Right kidney (tissue), 1 donor: ENCODE measurements at regions not wholly inside any gene's neighbourhood (a gene's known extent, or its start where the extent isn't known, plus 50 kb on each side); places are given as distances from the start of the nearest gene placed in this dataset.
"Not testable (repeated sequence)": the region's sequence is repeated elsewhere in the genome, so short reads cannot be mapped to it uniquely, and the experiment has no call there.

Experiments
- DNase-seq: peaks from one replicate; pipeline ENCODE4 v3.0.0-alpha.2; 2016

GRCh38 chr2:129015397-129016285, 697.0 kb upstream of the HS6ST1 start:
- DNase-seq: no peak

DNA sequence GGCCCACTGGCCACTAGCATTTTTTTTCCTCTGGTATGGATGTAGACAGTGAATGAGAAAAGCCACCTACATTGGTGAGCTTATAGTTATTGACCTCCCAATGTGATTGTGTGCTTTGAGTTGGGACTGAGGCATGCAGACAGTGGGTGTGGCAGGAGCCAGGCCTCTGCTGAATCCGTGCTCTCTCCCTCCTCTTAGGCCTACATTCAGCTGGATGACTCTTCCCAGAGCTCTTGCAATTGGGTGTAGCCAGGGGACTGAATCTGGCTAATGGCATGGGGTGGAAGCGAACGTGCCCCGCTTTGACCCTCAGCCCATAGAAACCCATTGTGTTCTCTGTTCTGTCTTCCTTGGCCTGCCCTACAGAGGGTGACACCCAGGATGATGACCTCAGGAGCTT, 698.3 kb upstream of the HS6ST1 start:
- DNase-seq: no peak

GRCh38 chr2:129024796-129025195, 706.1 kb upstream of the HS6ST1 start:
- no peak for DNase-seq

DNA sequence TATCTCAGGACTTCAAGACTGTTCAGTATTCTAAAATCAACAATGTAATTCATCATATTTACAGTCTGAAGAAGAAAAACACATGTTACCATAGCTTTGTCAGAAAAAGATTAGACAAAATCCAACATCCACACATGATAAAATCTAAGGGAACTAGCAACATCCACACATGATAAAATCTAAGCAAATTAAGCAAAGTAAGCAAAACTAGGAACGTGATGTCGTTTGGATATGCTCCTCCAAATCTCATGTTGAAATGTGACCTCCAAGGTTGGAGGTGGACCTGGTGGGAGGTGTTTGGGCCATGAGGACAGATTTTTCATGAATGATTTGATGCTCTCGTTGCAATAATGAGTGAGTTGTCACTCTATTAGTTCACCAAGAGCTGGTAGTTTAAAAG, 717.3 kb upstream of the HS6ST1 start:
- no peak for DNase-seq

- not testable (repeated sequence) for DNase-seq
These were observed 725.0 kb upstream of the HS6ST1 start for GRCh38 chr2:129043677-129044076.

- not testable (repeated sequence) for DNase-seq
These were observed 727.8 kb upstream of the HS6ST1 start for GRCh38 chr2:129046475-129046874.

DNA sequence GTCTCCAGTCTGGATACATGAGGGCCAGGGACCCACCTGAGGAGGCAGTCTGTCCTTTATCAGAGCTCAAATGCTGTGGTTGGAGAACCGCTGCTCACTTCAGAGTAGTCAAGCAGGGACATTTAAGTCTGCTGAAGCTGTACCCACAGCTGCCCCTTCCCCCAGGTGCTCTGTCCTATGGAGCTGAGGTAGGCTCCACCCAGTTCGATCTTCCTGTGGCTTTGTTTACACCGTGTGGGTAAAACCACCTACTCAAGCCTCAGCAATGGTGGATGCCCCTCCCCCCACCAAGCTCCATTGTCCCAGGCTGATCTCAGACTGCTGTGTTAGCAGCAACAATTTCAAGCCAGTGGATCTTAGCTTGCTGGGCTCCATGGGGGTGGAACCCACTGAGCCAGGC, 731.4 kb upstream of the HS6ST1 start:
- no peak for DNase-seq

DNA sequence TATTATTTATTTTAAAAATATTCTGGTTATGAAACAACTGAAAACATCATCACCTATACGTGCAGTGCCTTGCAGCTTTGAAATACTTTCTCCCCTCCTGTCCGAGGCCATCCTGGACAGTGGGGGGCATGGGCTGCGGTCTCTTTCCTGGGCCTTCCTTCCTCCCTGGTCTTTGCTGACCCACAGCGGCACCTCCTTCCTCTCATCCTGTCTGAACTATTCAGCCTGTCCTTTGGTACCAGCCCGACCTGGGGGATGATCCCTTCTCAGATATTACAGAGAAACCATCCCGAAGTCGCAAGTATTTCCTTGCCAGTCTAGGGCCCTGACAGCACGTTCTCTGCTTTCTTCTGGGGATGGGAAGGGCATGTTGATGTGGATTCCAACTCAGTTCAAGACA, 736.6 kb upstream of the HS6ST1 start:
- no peak for DNase-seq

GRCh38 chr2:129055824-129056223, 737.2 kb upstream of the HS6ST1 start:
- DNase-seq: no peak

DNA sequence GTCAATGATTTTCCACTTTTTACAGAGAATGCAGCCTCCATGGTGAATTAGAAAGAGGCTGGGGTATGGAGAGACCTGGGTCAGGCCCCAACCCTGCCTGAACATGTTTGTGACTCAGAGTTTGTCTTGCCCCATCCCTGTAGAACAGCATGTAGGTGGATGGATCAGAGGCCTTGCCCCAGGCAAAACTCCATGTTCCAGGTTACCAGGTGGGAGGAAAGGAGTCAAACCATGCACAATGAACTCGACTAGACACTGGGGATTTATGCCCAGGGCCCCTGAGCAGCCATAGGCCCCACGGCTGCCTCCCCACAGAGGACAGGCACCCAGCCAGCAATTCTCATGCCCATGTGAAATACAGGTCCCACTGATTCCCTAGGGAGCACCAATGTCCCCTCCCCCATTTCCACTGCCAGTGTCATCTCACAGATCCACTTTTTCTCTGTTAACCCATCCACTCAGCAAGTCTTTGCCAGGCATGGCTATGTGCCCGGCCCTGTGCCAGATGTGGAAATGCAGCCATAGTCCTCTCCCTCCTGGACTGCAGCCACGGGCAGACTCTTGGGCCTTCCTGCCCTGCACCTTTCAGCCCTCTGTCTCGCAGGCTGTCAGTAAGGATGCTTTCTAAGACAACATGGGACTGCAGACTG, 737.8 kb upstream of the HS6ST1 start:
- DNase-seq: no peak

DNA sequence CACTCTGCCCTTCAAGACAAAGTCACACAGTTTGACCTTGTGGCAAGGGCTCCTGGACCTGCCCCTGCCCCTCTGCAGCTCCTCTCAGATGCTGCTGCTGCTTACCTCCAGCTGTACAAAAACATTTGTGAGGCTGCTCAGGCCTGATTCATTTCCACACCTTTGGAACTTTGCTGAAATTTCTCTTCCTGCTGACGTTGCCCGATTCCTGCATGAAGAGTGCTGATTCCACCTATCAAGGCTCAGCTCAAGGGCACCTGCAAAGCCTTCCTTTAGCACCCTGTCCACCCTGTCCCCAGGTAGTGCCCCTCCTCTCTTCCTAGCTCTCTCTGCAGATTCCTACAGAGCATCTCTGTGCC, 738.3 kb upstream of the HS6ST1 start:
- no peak for DNase-seq

- DNase-seq: no peak
These were observed 740.3 kb upstream of the HS6ST1 start for GRCh38 chr2:129058981-129059380.

DNA sequence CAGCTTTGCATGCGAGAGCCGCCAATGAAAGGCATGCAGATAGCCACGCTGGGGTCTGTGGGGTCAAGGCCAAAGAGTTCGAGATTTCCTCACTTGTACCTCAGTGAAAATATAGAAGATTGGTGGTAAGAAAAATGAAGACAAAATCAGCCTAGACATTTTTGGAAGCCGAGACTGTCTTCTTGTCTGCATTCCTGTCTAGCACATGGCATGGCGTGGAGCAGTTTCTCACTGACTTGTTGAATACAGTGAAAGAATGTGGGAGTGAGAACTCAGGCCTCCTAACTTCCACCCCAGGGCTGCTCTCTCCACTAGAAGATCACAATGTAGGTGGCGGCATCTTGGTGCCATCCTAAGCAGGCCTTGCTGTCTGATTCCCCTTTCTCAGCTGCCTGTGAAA, 740.8 kb upstream of the HS6ST1 start:
- DNase-seq: no peak

DNA sequence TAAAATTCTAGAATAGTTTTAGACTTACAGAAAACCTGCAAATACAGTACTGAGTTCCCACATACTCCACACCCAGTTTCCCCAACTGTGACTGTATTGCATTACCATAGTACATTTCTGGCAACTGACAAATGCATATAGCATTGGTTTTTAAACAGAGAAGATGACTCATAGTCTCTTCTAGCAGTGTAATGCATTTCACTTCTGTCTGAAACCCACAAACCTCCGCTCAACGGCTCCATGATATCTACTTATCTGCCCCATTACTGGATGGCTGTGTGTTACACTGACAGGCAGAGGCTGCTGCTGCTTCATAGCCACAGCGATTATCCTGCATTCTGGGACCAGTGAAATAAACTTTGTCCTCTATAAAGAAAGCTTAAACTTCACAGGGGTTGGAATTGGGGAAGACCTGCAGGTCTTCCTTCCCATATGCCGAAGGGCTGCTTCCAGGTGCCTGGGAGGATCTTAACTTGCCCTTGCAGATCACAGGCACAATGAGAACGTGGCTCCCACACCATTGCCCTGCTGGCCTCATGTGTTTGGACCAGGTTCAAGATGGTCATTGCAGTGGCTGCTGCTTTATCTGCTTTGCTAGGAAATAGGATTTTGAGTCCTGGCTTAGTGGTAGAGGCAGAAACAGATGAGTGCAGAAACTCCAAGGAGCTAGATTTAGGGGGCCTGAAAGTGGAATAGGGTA, 742.6 kb upstream of the HS6ST1 start:
- no peak for DNase-seq

DNA sequence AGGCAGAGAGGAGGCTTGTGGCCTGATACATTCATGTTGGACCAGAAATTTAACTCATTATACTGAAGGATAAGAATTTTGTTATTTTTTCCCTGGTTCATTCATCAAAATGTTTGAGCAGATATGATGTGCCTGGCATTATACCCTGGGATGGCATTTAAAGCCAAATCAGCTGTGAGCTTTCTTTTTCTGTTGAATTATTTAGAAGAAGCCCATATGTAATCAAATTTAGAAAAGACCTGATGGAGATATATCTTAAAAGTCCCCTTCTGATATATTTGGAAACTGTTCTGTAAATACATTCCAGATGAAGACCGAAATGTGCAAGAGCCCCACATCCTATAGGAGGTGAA, 743.1 kb upstream of the HS6ST1 start:
- DNase-seq: no peak

DNA sequence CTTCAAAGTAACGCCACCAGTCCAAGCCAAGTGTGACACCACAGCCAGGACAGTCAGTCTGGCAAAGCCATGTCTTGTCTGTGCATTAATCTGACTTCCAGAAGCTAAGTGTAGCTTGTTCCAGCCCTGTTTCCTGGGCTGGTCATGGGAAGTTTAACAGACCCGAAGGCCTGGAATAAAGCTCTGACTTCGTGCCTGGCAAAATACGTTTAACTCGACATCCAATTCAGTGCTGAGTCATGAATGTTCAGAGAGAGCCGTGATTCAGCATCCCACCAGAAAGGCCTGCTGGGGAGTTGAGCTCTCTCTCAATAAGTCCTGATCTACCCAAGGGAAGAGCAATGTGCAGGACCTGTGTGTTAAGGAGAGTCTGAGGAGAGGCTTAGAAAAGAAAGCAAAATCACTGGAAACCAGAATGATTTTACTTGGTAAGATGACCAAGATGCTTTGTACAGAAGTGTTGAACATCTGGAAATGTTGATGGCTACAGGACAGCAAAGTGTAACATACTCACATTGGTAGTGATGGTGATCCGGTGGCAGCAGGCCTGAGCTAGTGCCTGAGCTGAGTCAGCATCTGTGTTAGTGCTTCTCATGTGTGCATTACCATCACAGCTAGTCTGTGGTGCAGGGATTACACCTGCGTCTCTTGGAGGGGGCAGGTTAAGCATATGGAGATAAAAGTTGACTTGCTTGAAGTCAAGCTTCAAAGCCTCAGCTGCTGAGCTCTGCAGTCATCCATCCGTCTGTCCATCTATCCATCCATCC, 743.7 kb upstream of the HS6ST1 start:
- no peak for DNase-seq

GRCh38 chr2:129067070-129067469, 748.4 kb upstream of the HS6ST1 start:
- DNase-seq: no peak

DNA sequence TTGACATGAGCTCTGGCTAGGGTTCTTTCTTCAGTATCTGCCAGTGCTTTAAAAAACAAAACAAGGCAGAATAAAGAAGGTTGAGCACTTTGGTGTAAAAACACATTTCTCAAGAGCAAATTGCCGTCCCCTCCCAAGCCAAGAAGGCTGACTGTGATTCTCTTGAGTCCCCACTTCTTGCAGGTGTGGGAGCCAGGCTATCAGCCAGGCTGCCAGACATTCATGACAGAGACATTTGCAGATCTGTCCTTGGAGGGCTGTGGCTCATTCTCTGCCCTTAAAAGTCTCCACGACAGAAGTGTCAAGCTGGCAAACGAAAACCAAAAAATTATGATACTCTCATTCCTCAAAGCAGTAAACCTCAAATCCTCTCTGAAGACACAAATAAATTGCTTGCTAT, 749.3 kb upstream of the HS6ST1 start:
- DNase-seq: no peak

DNA sequence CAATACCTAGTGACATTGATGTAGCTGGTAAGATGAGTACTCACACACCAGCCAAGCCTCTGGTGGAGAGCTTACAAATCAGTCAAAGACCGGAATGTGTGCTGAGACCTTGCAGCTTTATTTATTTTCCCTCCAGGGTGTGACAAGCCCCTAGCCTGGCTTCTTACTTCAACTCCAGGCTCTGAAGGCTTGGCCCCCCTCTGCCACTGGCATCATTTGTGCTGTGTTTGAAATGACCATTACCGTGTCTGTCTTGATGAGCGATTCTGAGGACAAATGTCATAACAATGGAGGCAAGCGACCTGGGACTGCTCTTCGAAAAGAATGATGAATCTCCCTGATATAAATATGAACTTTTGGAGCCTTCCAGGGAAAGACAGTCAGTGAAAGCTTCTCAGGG, 749.9 kb upstream of the HS6ST1 start:
- DNase-seq: no peak

- DNase-seq: no peak
These were observed 751.4 kb upstream of the HS6ST1 start for GRCh38 chr2:129069875-129070594.

GRCh38 chr2:129070663-129071062, 752.0 kb upstream of the HS6ST1 start:
- no peak for DNase-seq

- DNase-seq: no peak
These were observed 752.9 kb upstream of the HS6ST1 start for GRCh38 chr2:129071531-129071930.
